ENCODE measurements at regions not wholly inside any gene's neighbourhood (a gene's known extent, or its start where the extent isn't known, plus 50 kb on each side); places are given as distances from the start of the nearest gene placed in this dataset.
"Not testable (repeated sequence)": the region's sequence is repeated elsewhere in the genome, so short reads cannot be mapped to it uniquely, and the experiment has no call there.

DNA sequence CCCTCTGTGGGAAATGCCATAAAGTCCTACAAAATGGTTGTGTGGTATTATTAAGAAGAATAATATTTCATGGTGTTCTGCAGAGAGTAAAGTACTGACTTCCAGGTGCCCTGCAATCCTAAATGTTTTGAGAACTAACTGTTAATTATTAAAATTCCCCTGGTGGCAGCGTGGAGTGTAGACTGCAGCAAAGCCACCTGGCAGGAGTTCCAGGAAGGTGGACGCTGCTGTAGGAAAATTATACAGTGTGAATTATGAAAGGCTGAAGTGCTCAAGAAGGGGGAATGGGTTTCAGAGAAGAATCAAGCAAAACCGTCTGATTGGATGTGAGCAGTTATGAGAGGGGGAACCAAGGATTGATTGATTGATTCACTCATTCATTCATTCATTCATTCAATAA lies 572.4 kb upstream of the PPP2R3A start:
- FAIRE-seq, result no peak
- no peak for DNase-seq (ENCODE audit: low spot score)

DNA sequence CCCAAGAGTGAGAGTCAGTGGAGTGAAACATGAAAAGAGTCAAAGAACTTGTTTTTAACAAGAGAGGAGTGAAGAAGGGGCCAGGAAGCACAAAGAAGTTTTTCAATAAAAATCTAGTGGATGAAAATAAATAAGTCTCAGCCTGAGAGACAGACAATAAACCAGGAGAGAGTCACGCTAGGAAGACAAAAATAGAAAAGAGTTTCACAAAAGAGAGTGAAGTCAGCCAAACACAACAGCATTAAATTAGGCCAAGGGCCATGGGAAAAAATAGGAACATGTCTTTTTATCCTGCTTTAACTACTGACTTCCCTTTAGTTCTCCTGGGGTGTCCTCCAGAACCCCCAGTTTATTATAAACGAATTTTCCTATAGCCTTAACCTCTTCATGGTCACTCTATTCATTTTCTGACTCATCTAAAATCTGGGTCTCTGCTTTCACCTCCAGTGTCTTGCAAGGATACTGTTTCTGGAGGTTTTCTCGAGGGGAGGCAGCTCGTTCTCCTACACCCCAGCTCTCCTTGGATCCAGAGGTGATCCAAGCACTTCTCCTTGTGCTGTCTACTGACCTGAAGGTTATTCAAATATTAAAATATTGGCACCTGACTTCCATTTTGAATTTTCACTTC lies 571.5 kb upstream of the PPP2R3A start:
- no peak for DNase-seq (ENCODE audit: low spot score)
- no peak for FAIRE-seq

DNA sequence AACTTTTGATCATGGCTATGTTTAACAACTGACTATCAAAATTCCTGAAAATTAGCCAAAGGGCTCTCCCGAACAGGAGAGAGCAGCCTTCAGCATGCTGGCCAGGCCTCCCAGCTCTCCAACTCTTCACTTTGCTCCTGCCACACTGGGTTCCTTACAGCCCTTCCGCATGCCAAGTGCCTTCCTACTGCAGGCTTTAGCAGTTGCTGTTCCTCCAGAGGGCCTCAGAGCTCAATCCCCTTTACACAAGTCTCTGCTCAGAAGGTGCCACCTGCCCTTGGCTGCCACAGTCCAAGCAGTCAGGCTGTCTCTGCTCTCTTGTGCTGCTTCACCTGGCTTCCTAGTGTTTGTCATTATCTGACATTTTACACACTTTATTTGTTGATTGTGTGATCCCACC lies 553.1 kb upstream of the PPP2R3A start:
- FAIRE-seq (no peak), DNase-seq (ENCODE audit: low spot score) (no peak)

DNA sequence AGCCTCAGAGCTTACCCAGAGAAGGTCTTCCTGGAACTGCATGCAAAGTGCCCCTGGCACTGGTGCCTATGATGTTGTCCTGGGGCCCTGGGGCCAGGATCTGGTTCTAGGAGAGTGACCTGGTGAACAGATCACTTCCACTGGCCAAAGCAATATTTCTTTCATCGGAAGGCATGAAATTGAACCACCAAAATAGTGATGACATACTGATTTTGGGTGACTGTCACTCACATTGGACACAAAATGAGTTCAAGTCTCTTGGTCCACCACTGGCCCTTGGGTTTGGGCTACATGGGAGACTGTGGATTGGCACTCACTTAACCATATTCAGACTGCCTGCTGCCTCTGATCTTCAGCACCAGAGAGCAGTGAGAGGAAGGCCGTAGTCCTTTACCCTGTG lies 549.3 kb upstream of the PPP2R3A start:
- no peak for DNase-seq (ENCODE audit: low spot score)
- FAIRE-seq, result no peak

DNA sequence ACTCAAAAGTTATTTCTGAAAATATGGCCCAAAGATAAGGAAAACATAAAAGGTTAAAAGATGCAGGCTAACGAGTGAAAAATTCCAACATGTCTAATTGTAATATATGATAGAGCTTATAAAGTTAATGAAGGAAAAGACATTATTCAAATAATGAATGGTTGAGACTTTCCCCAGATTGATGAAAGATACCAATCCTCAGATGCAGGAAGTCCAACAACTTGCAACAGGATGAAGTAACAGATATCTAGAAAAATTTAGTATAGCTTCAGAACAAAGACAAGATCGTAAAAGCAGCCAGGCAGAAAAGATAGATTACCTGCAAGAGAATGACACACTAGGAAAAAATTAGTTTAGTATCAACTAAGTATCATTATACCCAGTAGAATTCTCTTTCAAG lies 546.4 kb upstream of the PPP2R3A start:
- FAIRE-seq (no peak), DNase-seq (ENCODE audit: low spot score) (no peak)

DNA sequence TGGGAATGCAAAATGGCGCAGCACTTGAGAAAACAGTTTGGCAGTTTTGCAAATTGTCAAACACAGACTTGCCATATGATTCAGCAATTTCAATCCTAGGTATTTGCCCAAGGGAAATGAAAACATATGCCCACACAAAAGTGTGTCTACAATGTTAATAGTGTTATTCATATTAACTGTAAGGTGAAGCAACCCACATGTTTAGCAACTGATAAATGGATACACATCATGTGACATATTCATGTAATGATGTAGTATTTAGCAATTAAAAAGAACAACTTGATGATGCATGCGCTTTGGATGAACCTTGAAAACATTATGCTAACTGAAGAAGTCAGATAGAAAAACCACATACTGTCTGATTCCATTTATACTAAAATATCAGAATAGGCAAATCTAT lies 539.0 kb upstream of the PPP2R3A start:
- FAIRE-seq, result no peak
- DNase-seq (ENCODE audit: low spot score), result no peak

DNA sequence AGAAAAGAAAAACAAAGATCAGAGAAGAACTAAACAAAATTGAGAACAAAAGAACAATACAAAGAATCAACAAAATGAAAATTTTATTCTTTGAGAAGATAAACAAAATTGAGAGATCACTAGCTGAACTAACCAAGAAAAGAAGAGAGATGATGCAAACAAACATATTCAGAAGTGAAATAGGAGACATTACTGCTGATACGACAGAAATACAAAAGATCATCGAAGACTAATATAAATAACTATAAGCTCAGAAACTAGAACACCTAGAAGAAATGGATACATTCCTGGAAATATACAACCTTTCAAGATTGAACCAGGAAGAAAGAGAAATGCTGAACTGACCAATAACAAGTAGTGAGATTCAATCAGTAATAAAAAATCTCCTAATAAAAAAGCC lies 533.1 kb upstream of the PPP2R3A start:
- FAIRE-seq (no peak), DNase-seq (ENCODE audit: low spot score) (no peak)

DNA sequence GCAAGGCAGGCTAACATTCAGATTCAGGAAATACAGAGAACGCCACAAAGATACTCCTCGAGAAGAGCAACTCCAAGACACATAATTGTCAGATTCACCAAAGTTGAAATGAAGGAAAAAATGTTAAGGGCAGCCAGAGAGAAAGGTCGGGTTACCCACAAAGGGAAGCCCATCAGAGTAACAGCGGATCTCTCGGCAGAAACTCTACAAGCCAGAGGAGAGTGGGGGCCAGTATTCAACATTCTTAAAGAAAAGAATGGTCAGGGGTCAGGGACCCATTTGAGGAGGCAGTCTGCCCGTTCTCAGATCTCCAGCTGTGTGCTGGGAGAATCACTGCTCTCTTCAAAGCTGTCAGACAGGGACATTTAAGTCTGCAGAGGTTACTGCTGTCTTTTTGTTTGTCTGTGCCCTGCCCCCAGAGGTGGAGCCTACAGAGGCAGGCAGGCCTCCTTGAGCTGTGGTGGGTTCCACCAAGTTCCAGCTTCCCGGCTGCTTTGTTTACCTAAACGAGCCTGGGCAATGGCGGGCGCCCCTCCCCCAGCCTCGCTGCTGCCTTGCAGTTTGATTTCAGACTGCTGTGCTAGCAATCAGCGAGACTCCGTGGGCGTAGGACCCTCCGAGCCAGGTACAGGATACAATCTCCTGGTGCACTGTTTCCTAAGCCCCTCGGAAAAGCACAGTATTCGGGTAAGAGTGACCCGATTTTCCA lies 526.5 kb upstream of the PPP2R3A start:
- not testable (repeated sequence) for FAIRE-seq; DNase-seq (ENCODE audit: low spot score)

DNA sequence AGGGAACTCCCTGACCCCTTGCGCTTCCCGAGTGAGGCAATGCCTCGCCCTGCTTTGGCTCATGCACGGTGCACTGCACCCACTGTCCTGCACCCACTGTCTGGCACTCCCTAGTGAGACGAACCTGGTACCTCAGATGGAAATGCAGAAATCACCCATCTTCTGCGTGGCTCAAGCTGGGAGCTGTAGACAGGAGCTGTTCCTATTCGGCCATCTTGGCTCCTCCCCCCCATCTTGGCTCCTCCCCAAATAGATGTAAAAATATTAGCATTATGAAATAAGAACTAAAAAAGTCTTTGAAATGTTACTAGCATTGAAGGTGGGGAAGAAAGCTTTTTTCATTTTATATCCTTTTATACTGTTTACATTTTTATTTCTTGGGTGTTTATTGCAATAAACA lies 525.9 kb upstream of the PPP2R3A start:
- FAIRE-seq; DNase-seq (ENCODE audit: low spot score): not testable (repeated sequence)

DNA sequence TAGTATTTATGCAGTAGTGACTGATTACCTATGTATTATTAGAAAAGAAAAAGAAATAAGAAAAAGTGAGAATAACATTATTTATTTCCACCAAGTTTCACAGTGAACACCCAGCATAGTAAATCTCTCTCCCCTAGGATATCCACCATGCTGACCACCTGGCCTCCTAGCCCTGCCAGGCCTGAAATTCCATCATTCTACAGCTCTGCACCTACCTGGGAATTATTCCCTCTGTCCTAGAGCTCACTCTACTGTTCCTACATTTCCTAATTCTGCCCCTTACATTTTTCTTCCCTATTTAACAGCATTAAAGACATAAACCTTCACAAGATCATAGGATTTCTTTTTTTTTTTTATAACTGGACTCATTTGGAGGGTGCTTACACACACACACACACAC lies 525.3 kb upstream of the PPP2R3A start:
- no peak for DNase-seq (ENCODE audit: low spot score)

DNA sequence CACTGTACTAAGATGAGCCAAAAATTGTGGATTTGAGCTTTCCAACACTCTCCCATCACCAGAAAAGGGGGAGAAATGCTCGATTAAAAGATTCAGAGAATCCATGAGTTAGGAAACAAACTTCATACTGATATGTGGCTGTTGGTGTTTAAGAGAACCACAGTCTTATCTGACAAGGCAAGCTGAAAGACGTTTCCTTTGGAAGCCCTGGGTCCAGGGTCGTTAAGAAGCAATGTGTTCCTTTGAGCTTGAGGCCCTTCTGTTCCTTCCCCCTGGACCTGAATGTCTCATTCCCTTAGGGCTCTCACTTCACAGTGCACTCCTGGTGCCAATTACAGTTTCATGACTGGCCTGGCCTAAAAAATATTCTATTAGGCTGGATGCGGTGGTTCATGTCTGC lies 524.8 kb upstream of the PPP2R3A start:
- no peak for DNase-seq (ENCODE audit: low spot score)
- no peak for FAIRE-seq

More for the DNA sequence above, 525.3 kb upstream of the PPP2R3A start:
- no peak for FAIRE-seq

DNA sequence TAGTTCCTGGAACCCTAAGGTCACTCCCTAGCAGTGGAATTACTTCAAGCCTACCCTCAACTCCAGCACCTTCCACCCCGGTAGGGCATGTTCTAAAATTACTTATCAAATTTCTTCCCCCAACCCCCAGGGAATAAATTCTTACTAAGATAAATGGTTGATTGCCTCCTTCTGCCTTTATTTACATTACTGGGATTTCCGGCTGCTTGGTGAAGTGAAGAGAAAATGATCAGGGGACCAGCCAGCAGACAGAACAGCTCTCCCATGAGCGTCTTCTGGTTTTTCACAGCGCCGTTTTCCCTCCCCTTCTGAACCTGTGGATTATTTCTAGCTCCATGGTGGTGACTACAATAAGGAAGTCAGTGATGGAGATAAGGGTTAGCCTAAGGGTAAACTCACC lies 521.5 kb upstream of the PPP2R3A start:
- DNase-seq (ENCODE audit: low spot score), result no peak

DNA sequence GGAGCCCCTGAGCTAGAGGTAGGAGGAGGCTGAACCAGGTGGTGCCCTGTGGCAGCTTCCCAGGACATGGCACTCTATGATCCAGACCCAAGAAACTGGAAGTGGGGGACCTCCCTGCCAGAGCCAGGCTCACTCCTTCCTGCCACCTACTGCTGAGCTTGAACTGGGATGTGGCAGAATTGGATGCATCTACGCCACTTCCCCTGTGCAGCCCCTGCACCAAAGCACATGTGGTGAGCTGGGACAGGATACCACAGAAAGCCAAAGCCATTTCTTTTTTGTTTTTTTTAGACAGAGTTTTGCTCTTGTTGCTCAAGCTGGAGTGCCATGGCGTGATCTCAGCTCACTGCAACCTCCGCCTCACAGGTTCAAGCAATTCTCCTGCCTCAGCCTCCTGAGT lies 518.0 kb upstream of the PPP2R3A start:
- no peak for DNase-seq (ENCODE audit: low spot score)
- no peak for FAIRE-seq

More for the DNA sequence above, 521.5 kb upstream of the PPP2R3A start:
- no peak for FAIRE-seq

DNA sequence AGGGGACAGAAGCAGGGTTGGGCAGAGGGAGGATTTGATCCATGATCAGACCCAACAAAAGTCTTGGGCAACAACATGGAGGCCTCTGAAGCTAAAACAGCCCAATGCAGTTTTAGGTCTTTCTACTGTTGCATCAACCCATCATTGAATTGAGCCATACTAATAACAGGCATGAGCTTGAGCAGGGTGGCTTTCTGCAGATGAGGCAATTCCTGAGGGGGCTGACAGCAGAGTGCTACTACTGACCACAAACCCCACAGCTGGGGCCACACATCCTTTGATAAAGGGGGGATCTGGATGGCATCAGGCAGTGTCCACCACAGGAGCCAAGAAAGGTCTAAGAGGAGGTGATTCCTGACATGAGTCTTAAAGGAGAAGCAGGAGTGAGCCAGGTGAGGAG lies 517.0 kb upstream of the PPP2R3A start:
- no peak for DNase-seq (ENCODE audit: low spot score)
- no peak for FAIRE-seq

DNA sequence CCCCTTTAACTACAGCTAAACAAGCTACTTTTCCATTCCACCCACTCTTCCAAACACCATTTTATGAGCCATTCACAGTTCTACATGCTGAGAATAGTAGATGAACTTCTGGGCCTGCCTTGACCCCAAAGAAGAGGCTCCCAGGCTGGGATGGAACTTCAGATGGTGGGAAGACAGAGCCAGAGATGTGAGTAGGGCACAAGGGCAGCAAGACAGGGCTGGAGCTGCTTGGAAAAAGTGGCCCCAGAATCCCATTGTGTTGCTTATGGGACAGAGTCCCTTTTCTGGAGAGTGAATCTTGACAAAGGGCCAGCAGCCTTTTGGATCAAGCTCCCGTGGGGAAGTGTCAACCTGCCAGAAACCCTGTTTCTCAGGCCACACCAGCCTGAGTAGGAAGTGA lies 516.5 kb upstream of the PPP2R3A start:
- no peak for DNase-seq (ENCODE audit: low spot score)

DNA sequence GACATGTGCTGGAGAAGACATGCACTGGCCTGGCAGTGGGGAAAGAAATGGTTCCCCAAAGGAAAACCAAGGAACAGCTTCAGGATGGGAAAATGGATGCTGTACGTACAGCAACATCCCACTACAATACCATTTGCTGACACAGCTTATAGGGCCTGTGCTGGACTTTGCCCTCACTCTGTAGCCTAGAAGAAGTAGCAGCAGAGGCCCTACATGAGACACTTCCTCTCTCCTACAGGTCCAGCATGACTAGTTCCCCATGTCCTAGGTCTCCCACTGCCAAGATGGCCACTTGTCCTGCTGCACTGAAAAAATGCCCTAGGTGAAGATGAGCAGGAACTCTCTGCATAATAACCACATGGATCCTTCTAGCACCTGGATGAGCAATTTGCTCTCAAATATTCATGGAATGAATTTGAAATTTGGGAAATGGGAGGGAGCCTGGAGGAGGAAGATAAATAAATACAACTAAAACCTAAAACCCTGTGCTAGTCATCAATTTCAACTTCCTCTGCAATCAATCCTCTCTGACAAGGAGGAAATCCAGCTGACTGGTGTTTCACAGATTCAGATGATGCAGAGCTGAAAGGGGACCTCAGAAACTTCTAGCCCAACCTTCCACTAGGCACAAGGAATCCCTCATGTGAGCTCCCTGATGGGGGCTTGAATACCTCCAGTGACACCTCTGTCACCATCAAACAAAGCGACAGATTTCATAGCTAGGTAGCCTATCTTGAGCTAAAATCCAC lies 514.3 kb upstream of the PPP2R3A start:
- DNase-seq (ENCODE audit: low spot score) (no peak), FAIRE-seq (no peak)

More for the DNA sequence above, 516.5 kb upstream of the PPP2R3A start:
- no peak for FAIRE-seq

DNA sequence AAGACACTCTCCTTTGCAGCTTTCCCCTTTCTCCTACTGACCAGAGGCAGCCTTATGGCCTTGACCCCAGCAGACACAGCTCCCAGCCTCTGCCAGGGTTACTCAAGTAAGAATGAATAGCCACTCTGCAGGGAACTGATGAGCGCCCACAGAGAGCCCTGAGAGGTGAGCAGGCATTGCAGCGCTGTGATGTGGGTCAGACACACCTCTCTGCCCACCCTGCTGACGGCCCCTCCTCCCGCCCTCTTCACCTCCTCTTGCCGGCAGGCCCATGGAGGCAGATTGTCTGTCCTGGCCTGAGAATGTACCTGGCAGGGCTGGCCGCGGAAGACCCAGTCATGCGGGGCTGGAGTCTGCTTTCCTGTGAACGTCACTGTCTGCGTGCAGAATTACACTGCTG lies 512.6 kb upstream of the PPP2R3A start:
- FAIRE-seq (no peak), DNase-seq (ENCODE audit: low spot score) (no peak)

DNA sequence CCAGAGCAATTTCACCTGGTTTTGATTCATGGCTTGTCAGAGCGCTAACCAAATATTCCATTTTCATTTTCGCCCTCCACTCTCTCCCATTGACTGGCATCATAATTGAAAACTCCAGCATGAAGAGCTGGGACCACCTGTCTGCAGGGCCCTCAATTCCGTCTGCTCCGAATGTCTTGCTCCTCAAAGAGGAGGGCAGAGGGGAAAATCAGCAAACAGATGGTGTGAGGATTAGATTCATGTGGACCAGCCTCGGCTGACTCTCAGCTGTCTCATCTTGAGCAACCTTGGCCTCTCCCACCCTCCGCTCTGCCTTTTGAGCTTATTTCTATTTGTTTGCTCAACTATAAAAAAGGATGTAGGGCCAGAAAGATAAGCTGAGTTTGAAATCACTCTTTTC lies 512.2 kb upstream of the PPP2R3A start:
- DNase-seq (ENCODE audit: low spot score) (no peak), FAIRE-seq (no peak)

DNA sequence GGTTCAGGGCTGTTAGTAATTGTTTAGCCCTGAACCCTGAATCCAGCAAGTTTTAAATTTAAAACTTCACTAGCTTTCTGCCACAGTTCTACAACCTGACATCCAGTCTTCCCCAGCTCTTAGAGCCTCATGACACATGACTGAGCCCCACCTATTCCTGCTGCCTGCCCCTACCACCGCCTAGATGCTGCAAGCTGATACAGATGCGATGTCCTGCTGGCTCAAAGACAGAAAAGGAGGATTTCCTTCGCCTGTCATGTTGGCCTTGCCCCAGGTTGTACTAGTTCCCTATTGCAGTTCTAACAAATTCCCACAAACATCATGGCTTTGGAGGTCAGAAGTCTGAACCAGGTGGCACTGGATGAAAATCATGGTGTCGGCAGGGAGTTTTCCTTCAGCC lies 510.6 kb upstream of the PPP2R3A start:
- FAIRE-seq, result no peak
- no peak for DNase-seq (ENCODE audit: low spot score)

DNA sequence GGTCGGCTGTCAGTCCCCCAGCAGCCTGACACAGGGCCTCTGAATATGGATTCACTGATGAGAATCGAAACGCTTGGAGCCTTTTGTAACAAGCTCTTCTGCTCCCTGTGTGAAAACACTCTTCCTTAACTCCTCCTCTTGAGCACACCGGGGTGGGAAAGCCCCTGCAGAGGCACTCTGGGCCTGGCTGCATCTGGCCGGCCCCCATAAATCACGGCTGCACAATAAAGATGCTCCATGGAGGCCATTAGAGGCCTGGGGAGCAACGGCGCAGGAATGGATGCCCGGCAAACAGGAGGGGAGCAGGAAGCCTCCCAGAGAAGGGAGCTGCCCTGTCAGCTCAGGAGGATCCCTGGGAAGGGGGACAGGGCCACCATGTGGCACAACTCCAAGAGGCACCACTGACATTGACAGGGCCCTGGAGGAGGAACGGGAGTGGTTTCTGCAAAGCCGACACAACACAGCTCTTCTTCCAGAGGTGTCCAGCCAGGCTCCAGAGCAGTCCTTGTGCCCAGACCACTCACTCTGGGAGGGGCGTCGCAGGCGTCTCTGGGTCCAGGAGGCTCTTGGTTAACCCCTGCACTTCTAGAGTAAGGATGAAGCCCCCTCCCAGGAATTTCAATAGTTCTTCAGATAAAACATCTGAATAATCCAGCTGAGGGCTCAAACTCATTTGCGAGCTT lies 509.3 kb upstream of the PPP2R3A start:
- DNase-seq (ENCODE audit: low spot score) (no peak), FAIRE-seq (no peak)

DNA sequence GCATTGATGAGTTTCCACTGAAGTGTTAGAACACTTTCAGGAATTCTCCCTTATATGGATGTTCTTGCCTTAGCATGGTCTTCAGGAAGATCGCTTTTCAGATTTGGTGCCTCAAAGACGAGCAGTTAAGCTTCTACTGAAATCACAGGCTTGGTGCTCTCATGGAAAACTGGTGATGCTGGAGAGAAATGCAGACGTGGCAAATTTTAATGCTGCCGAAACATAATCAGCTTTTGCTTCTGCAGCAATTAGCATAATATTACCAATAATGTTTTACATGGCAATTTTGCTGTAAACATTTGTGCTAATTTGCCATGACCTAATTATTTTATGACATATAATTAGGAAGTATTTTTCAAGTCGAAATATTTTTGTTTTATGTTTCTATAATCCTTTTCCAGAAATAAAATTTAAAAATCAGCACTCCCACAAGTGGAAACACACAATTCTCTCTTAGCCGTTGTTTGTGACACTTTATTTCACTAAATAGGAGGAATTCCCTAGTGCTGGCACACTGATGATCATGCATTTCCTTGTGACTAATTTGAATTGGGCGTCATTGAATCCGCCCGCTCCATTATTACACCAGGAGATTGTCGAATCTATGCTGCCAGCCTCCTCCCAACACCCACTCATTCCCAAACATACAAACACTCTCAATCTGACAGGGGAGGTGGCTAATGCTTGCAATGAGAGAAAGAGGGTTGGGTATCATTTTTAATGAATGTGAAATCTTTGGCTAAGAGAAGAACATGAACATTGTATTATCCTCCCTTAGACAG lies 506.8 kb upstream of the PPP2R3A start:
- DNase-seq (ENCODE audit: low spot score), result no peak
- no peak for FAIRE-seq
